Ecto neural progenitor cell (in vitro differentiated cells): ENCODE measurements at regions not wholly inside any gene's neighbourhood (a gene's known extent, or its start where the extent isn't known, plus 50 kb on each side); places are given as distances from the start of the nearest gene placed in this dataset.
"Not testable (repeated sequence)": the region's sequence is repeated elsewhere in the genome, so short reads cannot be mapped to it uniquely, and the experiment has no call there.

Experiments
- DNase-seq: peaks from one replicate; pipeline ENCODE4 v3.0.0-alpha.2; 2018; ENCODE audit warnings: low spot score

DNA sequence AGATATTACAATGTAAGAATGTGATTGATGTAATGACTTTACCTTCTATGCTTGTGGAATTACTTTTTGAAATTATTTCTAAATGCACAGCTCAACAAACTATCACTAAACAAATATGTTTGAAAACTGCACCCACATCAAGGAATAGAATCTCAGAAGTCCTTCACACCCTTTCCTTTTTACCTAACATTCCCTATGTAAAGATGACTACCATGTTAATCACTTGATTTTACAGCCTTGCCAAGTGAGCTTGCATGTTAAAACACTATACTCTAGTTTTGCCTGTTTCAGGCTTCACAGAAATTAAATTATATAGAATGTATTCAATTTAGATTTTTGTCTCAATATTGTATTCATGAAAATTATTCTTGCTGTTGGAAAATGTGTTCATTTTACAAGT is 1169.4 kb upstream of the CELF2 start:
- no peak for DNase-seq

DNA sequence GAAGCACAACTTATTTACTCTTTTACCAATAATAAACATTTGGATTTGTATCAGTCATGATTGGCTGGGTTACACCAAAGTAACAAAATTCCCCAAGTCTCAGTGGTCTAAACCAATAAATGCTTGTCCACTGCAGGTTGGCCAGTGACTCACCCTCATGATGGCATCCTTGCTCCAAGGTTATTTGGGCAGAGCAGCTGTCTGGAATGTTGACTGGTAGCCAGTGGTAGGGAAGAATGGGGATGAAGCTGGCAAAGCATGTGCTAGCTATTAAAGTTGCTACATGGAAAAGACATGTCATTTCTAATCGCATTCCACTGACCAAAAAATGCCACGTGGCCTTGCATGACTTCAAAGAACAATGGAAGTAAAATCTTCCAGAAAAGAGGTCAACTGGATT is 1168.7 kb upstream of the CELF2 start:
- no peak for DNase-seq

DNA sequence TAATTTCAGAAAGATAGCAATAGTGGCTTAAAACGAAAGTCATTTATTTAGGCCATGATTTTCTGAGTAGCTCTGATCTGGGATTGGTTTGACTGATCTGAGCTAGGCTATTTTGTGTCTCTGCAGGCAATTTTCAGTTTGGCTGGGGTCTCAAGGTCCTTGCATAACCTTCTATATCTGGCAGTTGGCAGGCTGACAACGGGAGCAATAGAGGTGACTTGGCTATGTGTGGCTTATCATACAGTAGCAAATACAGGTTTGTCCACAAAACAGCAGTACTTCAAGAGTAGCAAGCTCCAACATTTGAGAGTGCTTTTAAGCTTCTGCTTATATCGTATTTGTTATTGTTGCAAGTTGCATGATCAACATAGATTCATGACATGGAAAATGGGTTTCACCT is 1167.3 kb upstream of the CELF2 start:
- DNase-seq = no peak

DNA sequence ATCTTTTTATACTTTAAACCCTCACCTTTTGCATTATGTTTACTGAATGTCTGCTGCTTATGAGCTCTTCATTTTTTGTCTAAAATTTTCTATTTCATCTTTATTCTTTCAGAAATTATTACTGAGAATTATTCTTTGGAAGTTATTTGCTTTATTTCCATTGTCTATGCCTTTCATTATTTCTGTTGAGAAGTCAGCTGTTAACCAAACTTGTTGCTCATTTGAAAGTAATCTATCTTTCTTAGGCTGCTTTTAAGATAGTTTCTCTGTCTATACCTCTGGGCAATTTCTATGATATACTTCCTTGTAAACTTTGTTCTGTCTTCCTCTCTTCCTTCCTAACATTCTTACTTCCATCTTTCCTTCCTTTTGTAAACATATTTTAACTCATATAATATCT is 1165.9 kb upstream of the CELF2 start:
- no peak for DNase-seq

DNA sequence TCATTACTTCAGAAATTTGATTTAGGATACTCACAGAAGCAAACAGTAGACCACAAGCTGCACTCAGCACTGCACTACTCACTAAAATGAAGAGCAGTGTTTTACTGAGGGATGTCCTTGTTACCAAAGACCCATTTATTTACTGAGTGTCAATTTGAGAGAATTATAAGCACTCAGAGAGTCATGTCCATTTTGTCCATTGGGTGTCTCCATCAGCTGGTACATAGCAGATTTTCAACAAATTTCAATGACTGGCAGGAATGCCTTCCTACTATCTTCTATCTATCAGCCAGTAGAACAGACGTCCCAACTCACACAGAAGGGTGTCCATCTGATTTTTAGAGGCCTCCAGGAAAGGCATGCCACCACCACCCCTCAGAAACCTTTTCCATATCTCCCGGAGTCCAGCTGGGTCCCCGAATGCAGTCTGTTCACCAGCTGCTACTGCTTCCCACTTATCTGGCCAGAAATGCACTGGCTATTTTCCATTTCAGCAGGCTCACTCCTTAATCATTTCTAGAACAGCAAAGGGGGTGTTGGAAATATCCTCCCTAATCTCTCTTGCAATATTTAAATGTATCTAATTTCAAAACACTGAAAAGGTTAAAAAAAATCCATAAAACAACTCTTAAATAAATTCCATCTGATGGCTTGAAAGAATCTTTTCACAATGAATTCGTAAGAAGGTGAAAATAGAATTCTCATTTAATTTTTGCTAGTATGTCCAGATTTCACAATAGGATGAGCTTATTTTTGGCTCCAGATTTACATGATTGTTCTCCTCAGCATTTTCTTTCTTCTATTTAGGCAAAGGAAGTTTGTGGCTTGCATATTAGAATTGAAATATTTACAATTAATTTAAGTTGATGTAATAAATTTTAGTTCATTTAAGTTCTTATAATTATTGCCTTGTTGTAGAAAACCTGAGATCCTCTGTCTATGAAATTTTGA is 1164.0 kb upstream of the CELF2 start:
- no peak for DNase-seq

DNA sequence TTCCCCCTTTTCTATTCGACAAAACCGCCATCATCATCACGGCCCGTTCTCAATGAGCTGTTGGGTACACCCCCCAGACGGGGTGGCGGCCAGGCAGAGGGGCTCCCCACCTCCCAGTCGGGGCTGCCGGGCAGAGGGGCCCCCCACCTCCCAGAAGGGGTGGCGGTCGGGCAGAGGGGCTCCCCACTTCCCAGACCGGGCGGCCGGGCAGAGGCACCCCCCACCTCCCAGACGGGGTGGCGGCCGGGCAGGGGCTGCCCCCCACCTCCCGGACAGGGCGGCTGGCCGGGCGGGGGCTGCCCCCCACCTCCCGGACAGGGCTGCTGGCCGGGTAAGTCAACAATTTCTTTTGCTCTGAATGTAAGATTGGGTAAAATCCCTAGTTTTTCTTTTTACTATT is 1162.2 kb upstream of the CELF2 start:
- DNase-seq = not testable (repeated sequence)

DNA sequence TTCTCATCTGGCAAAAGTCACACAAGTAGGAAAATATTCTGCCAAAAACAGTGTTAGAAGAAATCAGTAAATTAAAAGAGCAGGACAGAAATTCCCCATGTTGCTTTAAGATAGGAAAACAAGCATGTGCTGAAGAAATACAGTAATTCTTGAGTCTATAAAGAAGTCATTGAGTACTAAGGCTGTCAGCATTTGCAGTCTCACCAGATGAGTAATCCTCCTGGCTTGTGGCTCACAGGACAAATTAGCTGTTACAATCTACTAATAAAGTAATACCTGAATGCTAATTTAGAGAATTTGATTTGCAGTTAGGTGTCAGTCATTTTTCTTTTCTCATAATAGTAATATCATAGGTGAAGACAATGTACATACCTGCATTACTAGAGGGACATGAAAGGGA is 1158.9 kb upstream of the CELF2 start:
- DNase-seq = no peak

DNA sequence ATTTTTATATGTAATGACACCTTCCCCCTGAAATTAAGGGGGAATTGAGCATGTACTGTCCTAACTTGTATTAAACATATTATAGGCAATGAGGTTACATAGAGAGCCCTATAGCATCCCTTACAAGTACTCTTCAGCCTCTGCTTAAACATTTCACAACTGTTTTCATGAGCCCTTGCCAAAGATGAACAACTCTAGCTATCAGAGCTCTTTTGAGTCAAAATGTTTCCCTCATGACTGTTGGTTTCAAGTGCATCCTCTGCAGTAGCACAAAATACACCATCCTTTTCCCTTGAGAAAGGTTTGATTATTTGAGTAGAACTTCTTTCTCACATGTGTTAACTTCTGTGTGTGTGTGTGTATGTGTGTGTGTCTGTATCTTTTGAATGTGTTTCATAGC is 1157.6 kb upstream of the CELF2 start:
- no peak for DNase-seq

DNA sequence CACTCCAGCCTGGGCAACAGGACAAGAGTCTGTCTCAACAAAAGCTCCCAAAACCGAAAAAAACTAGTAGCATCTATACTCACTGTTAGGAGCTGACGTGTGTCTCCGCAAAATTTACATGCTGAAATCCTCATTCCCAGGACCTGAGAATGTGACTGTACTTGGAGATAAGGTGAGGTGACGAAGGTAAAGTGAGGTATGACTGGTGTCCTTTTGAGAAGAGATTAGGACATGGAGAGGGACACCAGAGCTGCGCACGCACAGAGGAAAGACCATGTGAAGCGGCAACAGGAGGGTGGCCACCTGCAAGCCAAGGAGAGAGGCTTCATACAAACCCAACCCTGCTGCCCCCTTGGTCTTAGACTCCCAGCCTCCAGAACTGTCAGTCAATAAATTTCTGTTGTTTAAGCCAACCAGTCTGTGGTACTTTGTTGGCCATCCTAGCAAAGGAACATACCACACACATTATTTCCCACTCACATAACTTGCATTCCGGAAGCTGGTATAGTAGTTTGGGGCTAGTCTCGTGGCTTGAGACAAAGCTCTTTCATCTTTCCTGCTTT is 1154.0 kb upstream of the CELF2 start:
- no peak for DNase-seq

DNA sequence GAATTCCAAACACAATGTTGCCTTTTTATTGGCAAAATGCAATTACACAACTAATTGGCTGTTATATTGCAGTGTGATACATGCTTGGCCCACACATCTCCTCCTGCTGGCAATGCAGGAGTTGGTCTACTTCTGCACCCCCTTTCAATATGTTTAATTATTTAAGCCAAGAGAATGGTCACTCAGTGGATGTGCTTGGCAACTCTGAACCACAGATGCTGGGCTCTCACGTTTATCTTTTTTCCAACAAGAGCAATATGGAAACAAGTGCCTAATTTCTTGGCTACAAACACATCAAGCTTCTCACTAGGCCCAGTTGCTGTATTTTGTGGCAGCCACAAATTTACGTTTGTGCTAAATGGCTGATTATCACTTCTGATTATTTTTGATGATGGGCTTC is 1149.2 kb upstream of the CELF2 start:
- DNase-seq = no peak

DNA sequence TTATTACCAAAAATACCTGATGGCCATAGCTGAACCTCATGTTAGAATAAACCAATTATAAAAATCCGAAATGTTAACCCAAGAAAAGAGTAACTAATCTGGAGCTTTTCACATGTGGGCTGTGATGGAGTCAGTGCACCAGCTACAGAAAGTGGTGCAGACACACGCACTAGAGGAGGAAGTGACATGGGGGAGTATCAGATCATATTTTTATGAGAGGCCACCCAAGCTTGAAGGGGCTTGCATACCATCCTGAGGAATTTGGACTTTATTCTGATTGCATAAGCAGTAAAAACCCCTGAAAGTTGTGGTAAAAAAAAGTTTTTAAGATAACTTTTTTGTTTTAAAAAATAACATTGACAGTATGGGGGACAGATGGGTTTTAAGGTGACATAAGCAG is 1148.5 kb upstream of the CELF2 start:
- no peak for DNase-seq

DNA sequence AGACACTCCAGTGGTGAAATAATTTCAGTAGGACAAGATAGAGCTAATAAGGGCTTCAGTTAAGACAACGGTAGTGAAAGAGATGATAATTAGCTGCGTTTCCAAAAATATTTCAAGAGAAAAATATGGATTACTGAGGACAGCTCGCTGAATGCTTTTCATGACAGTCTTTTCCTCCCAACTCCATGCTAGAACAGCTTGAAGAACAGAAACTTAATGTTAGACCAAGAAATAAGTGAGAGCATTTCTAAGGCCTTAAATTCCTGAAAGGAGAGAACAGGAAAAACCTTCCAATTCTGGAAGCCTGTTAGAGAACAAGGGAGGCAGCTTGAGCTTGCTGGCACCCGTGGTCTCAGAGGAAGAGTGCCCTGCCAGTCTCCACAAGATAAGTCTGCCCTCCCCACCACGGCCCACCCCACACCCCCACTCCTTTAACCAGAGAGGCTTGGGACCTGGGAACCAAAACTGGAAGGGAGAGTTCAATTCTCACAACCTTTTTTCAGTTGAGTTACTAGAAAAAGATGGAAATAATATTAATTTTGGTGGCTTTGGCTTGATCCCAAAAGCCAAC is 1148.0 kb upstream of the CELF2 start:
- no peak for DNase-seq

DNA sequence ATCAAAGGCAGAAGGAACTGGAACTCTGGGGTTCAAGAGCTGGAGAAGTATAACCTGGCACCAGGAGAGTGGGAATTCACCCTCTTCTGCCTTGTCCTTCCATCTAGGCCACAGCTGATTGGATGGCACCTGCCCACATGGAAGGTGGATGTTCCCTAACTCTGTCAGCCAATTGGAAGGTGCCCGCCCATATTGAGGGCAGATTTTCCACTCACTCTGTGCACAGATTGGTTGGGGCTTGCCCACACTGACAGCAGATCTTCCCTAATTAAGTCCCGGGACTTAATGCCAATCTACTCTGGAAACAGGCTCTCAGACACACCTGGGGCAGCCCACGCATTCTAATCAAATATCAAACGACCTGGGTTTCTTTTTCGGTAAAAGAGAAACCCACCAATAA is 1142.3 kb upstream of the CELF2 start:
- DNase-seq = no peak

DNA sequence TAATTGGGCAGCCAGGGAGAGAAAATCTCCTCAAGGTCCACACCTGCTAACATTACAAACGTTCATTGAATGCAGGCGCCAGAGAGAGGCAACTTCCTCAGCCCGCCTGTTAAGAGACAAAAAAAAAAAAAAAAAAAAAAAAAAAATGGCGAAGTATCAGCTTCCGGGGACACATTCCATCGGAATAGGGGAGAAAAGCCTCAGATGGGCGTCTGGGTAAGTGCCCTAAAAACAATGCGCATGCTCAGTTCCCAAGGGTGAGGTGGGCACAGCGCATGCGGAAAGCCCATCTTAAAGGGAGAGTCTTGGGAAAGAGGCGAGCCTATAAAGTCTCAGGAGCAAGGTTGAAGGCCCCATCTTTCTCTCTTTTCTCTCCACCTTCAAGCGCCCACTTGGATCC is 1139.7 kb upstream of the CELF2 start:
- no peak for DNase-seq

DNA sequence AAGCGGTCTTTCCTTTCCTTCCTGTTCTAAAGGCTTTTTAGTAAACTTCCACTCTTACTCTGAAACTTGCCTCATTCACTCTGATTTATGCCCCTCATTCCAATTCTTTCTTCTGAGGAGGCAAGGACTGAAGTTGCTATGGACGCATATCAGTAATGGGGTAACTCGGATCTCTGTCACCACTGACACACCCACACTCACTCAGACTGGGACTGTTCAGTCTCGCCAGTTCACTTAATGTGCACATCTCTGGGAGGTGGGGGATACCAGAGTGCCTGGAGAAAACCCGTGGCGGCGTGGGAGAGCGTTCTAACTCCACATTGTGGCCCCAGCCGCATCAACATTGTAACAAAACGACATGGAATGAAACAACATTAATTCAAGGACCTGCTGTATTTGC is 1139.3 kb upstream of the CELF2 start:
- DNase-seq = no peak

DNA sequence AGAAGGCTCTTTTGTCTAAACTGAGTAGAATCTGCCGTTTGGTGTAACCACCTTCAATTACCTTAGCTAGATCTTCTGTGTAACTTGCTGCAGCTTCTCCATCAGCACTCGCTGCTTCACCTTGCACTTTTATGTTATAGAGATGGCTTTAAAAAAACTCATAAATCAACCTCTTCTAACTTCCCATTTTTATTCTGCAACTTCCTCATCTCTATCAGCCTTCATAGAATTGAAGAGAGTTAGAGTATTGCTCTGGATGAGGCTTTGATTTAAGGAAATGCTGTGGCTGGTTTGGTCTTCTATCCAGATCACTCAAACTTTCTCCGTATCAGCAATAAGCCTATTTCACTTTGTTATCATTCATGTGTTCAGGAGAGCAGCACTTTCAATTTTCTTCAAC is 1131.9 kb upstream of the CELF2 start:
- no peak for DNase-seq

DNA sequence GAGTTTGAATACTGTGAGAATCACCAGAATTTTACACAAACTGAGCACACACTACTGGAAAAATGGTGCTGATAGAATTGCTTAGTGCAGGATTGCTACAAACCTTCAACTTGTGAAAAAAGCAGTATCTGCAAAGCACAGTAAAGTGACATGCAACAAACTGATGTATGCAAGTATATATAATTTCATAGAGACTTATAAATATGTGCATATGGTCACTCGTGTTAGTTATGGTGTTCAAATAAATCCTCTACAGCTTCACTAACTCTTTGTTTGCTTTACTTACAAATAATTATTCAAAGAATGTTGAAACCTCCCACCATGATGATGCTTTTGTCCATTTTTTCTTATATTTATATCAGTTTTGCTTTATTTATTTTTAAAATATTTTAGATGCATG is 1130.9 kb upstream of the CELF2 start:
- DNase-seq = no peak

DNA sequence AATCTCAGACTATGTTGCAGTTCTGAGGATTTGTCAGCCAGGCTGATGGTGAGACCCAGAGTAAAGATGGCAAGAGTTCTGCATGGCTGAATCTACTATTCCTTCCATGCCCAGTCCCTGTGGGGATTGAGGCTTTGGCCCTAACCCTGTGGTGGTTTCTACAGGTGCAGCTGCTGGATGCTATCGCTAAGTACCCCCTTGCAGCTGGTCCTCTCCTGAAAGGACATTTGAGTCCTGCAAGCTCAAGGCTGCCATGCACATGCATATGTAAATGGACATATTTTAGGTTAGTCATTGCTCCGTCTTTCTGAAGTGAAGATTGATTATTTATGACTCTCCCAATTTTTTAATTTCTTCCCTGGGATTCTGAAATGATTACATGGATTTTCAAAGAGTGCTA is 1122.2 kb upstream of the CELF2 start:
- no peak for DNase-seq

DNA sequence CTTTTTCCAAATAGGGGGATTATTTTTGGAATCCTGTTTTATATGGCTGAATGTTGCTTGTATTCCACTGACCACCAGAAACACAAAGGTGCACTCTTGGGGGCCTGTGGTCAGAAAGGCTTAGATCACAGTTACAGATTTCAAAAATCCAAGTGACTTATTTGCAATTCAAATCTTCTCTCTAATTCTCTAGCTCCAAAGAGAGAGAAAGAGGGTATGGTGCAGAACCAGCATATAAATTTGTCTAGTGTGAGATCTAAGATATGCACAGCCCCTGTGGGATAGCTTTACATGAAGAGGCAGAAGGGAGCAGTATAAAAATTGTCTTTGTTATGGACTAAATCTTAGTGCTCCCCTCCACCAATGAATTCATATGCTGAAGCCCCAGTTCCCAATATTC is 1121.7 kb upstream of the CELF2 start:
- no peak for DNase-seq

DNA sequence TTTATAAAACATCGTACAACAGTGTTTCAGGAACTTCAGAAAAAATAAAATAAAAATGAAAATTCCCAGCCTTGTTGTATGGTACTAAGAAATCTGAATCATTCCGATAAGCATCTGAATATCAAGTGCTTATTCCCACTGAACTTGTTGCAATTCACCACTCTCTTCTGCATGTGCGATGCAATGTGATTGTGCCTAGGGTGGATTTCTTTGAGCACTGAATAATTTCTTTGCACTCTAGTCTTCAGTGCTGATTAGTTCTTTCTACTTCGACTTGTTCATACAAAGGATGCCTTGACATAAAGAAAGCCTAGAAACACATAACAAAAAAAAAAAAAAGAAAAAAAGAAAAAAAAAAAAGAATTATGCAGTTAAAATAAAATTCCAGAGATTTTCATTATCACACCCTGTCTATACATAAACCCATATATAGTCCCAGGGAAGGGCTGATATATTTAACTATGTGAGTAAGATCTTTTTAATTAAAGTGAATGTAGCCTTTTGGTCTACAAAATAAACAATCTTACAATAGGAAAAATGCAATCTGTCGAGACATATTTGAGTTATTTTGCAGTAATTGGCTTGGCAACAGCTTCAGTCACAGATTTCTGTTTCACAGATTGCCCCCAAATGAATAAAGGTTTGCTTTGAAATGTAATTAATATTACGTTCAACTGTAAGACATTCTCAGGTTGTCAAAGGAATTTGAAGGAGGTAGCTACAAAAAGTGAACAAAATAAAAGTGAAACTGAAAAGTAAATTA is 1118.9 kb upstream of the CELF2 start:
- no peak for DNase-seq

DNA sequence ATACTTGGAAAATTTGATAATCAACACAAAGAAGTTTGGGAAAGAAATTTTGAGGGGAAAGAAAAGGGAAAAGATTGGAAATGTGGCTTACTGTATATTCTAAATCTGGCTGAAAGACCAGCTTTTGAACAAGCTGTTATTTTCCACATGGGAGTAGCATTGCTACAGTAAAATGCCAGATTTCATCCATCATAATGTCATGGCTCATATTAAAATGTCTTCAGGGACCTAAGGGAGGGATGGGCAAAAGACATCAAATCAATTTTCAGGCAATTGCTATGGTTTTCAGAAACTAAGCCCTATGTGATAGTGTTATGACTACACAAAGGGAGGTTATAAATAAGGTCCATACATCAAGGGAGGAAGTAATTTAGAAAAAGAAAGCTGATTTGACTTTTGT is 1116.9 kb upstream of the CELF2 start:
- no peak for DNase-seq

DNA sequence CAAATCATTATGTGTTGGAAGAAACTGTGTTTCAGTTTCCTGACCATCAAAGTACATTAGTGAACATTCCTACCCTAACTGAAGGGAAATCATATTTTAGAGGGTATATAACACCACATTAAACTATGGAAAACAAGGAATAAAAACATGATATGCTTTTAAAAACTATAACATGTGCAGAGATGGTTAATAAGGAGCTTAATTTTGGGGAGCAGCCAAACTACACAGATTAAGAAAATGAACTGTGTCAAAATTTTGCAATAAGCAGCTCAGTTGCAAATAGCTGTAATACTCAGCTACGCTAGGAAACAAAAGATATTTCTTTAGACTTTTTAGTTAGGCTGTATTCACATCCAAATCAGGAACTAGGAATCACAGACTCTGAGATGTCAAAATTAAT is 1115.7 kb upstream of the CELF2 start:
- DNase-seq = no peak

DNA sequence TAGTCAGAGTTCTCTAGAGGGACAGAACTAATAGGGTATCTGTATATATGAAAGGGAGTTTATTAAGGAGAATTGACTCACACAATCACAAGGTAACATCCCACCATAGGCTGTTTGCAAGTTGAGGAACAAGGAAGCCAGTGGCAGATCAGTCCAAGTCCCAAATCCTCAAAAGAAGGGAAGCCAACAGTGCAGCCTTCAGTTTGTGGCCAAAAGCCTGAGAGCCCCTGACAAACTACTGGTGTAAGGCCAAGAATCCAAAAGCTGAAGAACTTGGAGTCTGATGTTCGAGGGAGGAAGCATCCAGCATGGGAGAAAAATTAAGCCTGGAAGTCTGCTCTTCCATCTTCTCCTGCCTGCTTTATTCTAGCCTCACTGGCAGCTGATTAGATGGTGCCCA is 1107.2 kb upstream of the CELF2 start:
- no peak for DNase-seq
